ENCODE measurements at regions not wholly inside any gene's neighbourhood (a gene's known extent, or its start where the extent isn't known, plus 50 kb on each side); places are given as distances from the start of the nearest gene placed in this dataset.
"Not testable (repeated sequence)": the region's sequence is repeated elsewhere in the genome, so short reads cannot be mapped to it uniquely, and the experiment has no call there.

GRCh38 chr5:174612686-174613085, 111.7 kb upstream of the MSX2 start:
- no peak for DNase-seq (ENCODE audit: low read depth in 1 of 2, low spot score in 1 of 2)

- DNase-seq (ENCODE audit: low read depth in 1 of 2, low spot score in 1 of 2), result no peak
Measured at GRCh38 chr5:174614500-174615135, 109.8 kb upstream of the MSX2 start.

GRCh38 chr5:174616036-174616435, 108.3 kb upstream of the MSX2 start:
- DNase-seq (ENCODE audit: low read depth in 1 of 2, low spot score in 1 of 2), result no peak

- DNase-seq (ENCODE audit: low read depth in 1 of 2, low spot score in 1 of 2), result no peak
Measured at GRCh38 chr5:174617285-174617684, 107.1 kb upstream of the MSX2 start.

- no peak for DNase-seq (ENCODE audit: low read depth in 1 of 2, low spot score in 1 of 2)
Measured at GRCh38 chr5:174617910-174618309, 106.5 kb upstream of the MSX2 start.

- DNase-seq (ENCODE audit: low read depth in 1 of 2, low spot score in 1 of 2), result no peak
Measured at GRCh38 chr5:174618589-174618988, 105.8 kb upstream of the MSX2 start.

- DNase-seq (ENCODE audit: low read depth in 1 of 2, low spot score in 1 of 2), result no peak
Measured at GRCh38 chr5:174622067-174622466, 102.3 kb upstream of the MSX2 start.

GRCh38 chr5:174623018-174623417, 101.4 kb upstream of the MSX2 start:
- DNase-seq (ENCODE audit: low read depth in 1 of 2, low spot score in 1 of 2), result no peak

- DNase-seq (ENCODE audit: low read depth in 1 of 2, low spot score in 1 of 2), result no peak
Measured at GRCh38 chr5:174623433-174624019, 100.9 kb upstream of the MSX2 start.

GRCh38 chr5:174624733-174625522, 99.5 kb upstream of the MSX2 start:
- DNase-seq (ENCODE audit: low read depth in 1 of 2, low spot score in 1 of 2), result no peak

- DNase-seq (ENCODE audit: low read depth in 1 of 2, low spot score in 1 of 2), result no peak
Measured at GRCh38 chr5:174625591-174626350, 98.6 kb upstream of the MSX2 start.

GRCh38 chr5:174626369-174626920, 97.9 kb upstream of the MSX2 start:
- DNase-seq (ENCODE audit: low read depth in 1 of 2, low spot score in 1 of 2), result no peak

- DNase-seq (ENCODE audit: low read depth in 1 of 2, low spot score in 1 of 2), result no peak
Measured at GRCh38 chr5:174636094-174636493, 88.3 kb upstream of the MSX2 start.

GRCh38 chr5:174642816-174643405, 81.5 kb upstream of the MSX2 start:
- no peak for DNase-seq (ENCODE audit: low read depth in 1 of 2, low spot score in 1 of 2)

- no peak for DNase-seq (ENCODE audit: low read depth in 1 of 2, low spot score in 1 of 2)
Measured at GRCh38 chr5:174644436-174644835, 79.9 kb upstream of the MSX2 start.

- no peak for DNase-seq (ENCODE audit: low read depth in 1 of 2, low spot score in 1 of 2)
Measured at GRCh38 chr5:174644923-174645322, 79.5 kb upstream of the MSX2 start.

- no peak for DNase-seq (ENCODE audit: low read depth in 1 of 2, low spot score in 1 of 2)
Measured at GRCh38 chr5:174645677-174646076, 78.7 kb upstream of the MSX2 start.

GRCh38 chr5:174648618-174649017, 75.8 kb upstream of the MSX2 start:
- DNase-seq (ENCODE audit: low read depth in 1 of 2, low spot score in 1 of 2), result not testable (repeated sequence)

- no peak for DNase-seq (ENCODE audit: low read depth in 1 of 2, low spot score in 1 of 2)
Measured at GRCh38 chr5:174649391-174649790, 75.0 kb upstream of the MSX2 start.

GRCh38 chr5:174654442-174654841, 69.9 kb upstream of the MSX2 start:
- no peak for DNase-seq (ENCODE audit: low read depth in 1 of 2, low spot score in 1 of 2)

GRCh38 chr5:174655351-174655750, 69.0 kb upstream of the MSX2 start:
- no peak for DNase-seq (ENCODE audit: low read depth in 1 of 2, low spot score in 1 of 2)
